H9 (cell line): ENCODE measurements at regions not wholly inside any gene's neighbourhood (a gene's known extent, or its start where the extent isn't known, plus 50 kb on each side); places are given as distances from the start of the nearest gene placed in this dataset.

Experiments
- DNase-seq: peaks from one replicate; pipeline ENCODE4 v3.0.0-alpha.2; 2017
- H2AFZ ChIP-seq: one replicate; pipeline ENCODE4 v1.6.1; 2013; ENCODE audit warnings: mild to moderate bottlenecking, low read length, control low read depth, moderate library complexity
- H2AK5ac ChIP-seq: 2 replicates; pipeline ENCODE4 v1.6.1; 2013; ENCODE audit warnings: low read length, control low read depth, mixed read lengths; ENCODE audit not compliant: insufficient read length
- H2BK120ac ChIP-seq: one replicate; pipeline ENCODE4 v1.6.1; 2013; ENCODE audit warnings: low read depth, mild to moderate bottlenecking, low read length, control low read depth, inconsistent platforms; ENCODE audit not compliant: poor library complexity, severe bottlenecking
- H2BK12ac ChIP-seq: 2 replicates; pipeline ENCODE4 v1.6.1; 2013; ENCODE audit warnings: low read length, control low read depth, mixed read lengths, low read depth; ENCODE audit not compliant: insufficient read length
- H2BK15ac ChIP-seq: 2 replicates; pipeline ENCODE4 v1.6.1; 2013; ENCODE audit warnings: low read depth, low read length, control low read depth
- H2BK20ac ChIP-seq: one replicate; pipeline ENCODE4 v1.6.1; 2013; ENCODE audit warnings: low read depth, mild to moderate bottlenecking, low read length, control low read depth, inconsistent platforms; ENCODE audit not compliant: poor library complexity, severe bottlenecking
- H2BK5ac ChIP-seq: 2 replicates; pipeline ENCODE4 v1.6.1; 2013; ENCODE audit warnings: low read length, control low read depth, mixed read lengths; ENCODE audit not compliant: insufficient read length
- H3K14ac ChIP-seq: 2 replicates; pipeline ENCODE4 v1.6.1; 2013; ENCODE audit warnings: low read length, control low read depth; ENCODE audit not compliant: insufficient read depth
- H3K18ac ChIP-seq: 2 replicates; pipeline ENCODE4 v1.6.1; 2013; ENCODE audit warnings: low read depth, mild to moderate bottlenecking, mixed read lengths, low read length, control low read depth; ENCODE audit not compliant: insufficient read length
- H3K23ac ChIP-seq: 2 replicates; pipeline ENCODE4 v1.6.1; 2013; ENCODE audit warnings: low read length, control low read depth, mixed read lengths, low read depth; ENCODE audit not compliant: insufficient read length
- H3K23me2 ChIP-seq: 2 replicates; pipeline ENCODE4 v1.6.1; 2013; ENCODE audit warnings: low read depth, mild to moderate bottlenecking, mixed read lengths, low read length, control low read depth; ENCODE audit not compliant: insufficient read length, poor library complexity, severe bottlenecking
- H3K27ac ChIP-seq: 2 replicates; pipeline ENCODE4 v1.5.1; 2013; ENCODE audit warnings: low read length, control low read depth, mixed read lengths, low read depth; ENCODE audit not compliant: insufficient read length
- H3K27me3 ChIP-seq: 2 replicates; pipeline ENCODE4 v1.6.1; 2013; ENCODE audit warnings: low read length, control low read depth, inconsistent platforms; ENCODE audit not compliant: insufficient read depth
- H3K4ac ChIP-seq: 2 replicates; pipeline ENCODE4 v1.6.1; 2013; ENCODE audit warnings: low read depth, mild to moderate bottlenecking, control low read depth, inconsistent platforms, low read length, moderate library complexity
- H3K4me1 ChIP-seq: 2 replicates; pipeline ENCODE4 v1.6.1; 2013; ENCODE audit warnings: low read length, control low read depth, inconsistent platforms; ENCODE audit not compliant: insufficient read depth
- H3K4me2 ChIP-seq: 2 replicates; pipeline ENCODE4 v1.6.1; 2013; ENCODE audit warnings: low read length, control low read depth, mixed read lengths; ENCODE audit not compliant: insufficient read length, insufficient read depth
- H3K56ac ChIP-seq: 2 replicates; pipeline ENCODE4 v1.6.1; 2013; ENCODE audit warnings: low read depth, mild to moderate bottlenecking, mixed read lengths, low read length, control low read depth; ENCODE audit not compliant: insufficient read length
- H3K79me1 ChIP-seq: 2 replicates; pipeline ENCODE4 v1.6.1; 2013; ENCODE audit warnings: low read depth, mild to moderate bottlenecking, moderate library complexity, low read length, control low read depth, inconsistent platforms; ENCODE audit not compliant: insufficient read depth, poor library complexity, severe bottlenecking
- H3K79me2 ChIP-seq: 2 replicates; pipeline ENCODE4 v1.6.1; 2013; ENCODE audit warnings: low read length, control low read depth, inconsistent platforms; ENCODE audit not compliant: insufficient read depth
- H3K9ac ChIP-seq: 2 replicates; pipeline ENCODE4 v1.6.1; 2013; ENCODE audit warnings: low read length, control low read depth, mixed read lengths; ENCODE audit not compliant: insufficient read length; ENCODE audit errors: extremely low read depth
- H3K9me3 ChIP-seq: one replicate; pipeline ENCODE4 v1.6.1; 2013; ENCODE audit warnings: low read depth, low read length, inconsistent platforms; ENCODE audit not compliant: control insufficient read depth
- H3T11ph ChIP-seq: one replicate; pipeline ENCODE4 v1.6.1; 2013; ENCODE audit warnings: mild to moderate bottlenecking, low read length, control low read depth, inconsistent platforms
- H4K20me1 ChIP-seq: one replicate; pipeline ENCODE4 v1.6.1; 2013; ENCODE audit not compliant: control insufficient read depth, insufficient read length, insufficient read depth
- H4K5ac ChIP-seq: 2 replicates; pipeline ENCODE4 v1.6.1; 2013; ENCODE audit warnings: low read depth, mild to moderate bottlenecking, mixed read lengths, low read length, control low read depth; ENCODE audit not compliant: insufficient read length
- H4K8ac ChIP-seq: replicated peaks from 2 replicates; pipeline ENCODE4 v1.6.1; 2013; ENCODE audit warnings: low read length, control low read depth, mixed read lengths, low read depth; ENCODE audit not compliant: insufficient read length
- H4K91ac ChIP-seq: 2 replicates; pipeline ENCODE4 v1.6.1; 2013; ENCODE audit warnings: low read depth, mild to moderate bottlenecking, moderate library complexity, mixed read lengths, low read length, control low read depth; ENCODE audit not compliant: insufficient read length
- H3K27ac Mint-ChIP-seq, 3 experiments: 2 replicates in 2 of 3; 3 replicates in 1 of 3; pipeline ENCODE4 v1.8.0; 2020 to 2021; ENCODE audit warnings: mixed read lengths in 3 of 3, mild to moderate bottlenecking in 1 of 3, moderate library complexity in 1 of 3
- H3K27me3 Mint-ChIP-seq: 2 replicates; pipeline ENCODE4 v1.8.0; 2021; ENCODE audit warnings: low read depth, mild to moderate bottlenecking, moderate library complexity, mixed read lengths
- H3K36me3 Mint-ChIP-seq, 3 experiments: 2 replicates in 2 of 3; 3 replicates in 1 of 3; pipeline ENCODE4 v1.8.0; 2020 to 2021; ENCODE audit warnings: low read depth in 3 of 3, mixed read lengths in 3 of 3; ENCODE audit not compliant: insufficient read depth in 1 of 3
- H3K4me1 Mint-ChIP-seq, 2 experiments: 2 replicates each; pipeline ENCODE4 v1.8.0; 2020; ENCODE audit warnings: mixed read lengths in 2 of 2
- H3K4me3 Mint-ChIP-seq, 2 experiments: 2 replicates in 1 of 2; 3 replicates in 1 of 2; pipeline ENCODE4 v1.8.0; 2020 to 2021; ENCODE audit warnings: mild to moderate bottlenecking in 2 of 2, mixed read lengths in 2 of 2, moderate library complexity in 1 of 2
- H3K9me3 Mint-ChIP-seq, 2 experiments: 2 replicates in 1 of 2; 3 replicates in 1 of 2; pipeline ENCODE4 v1.8.0; 2020; ENCODE audit warnings: mild to moderate bottlenecking in 2 of 2, mixed read lengths in 2 of 2, moderate library complexity in 1 of 2
- WGBS: extraction: QIAGEN DNeasy Blood & Tissue Kit; methylation state at CpG from one replicate; pipeline ENCODE4 v1.1.7; 2013; ENCODE audit warnings: missing lambda C conversion rate, low lambda C conversion rate, mixed read lengths; ENCODE audit not compliant: insufficient read length; ENCODE audit errors: extremely low coverage; 5-methylcytosine and 5-hydroxymethylcytosine counted together
- TF ChIP-seq, protein P1 (sequence below): fragments of 200-600 bp; sonication (generic); conservative IDR thresholded peaks from 3 replicates; pipeline ENCODE4 v1.8.0; 2021; ENCODE audit warnings: antibody characterized with exemption, mild to moderate bottlenecking

DNA sequence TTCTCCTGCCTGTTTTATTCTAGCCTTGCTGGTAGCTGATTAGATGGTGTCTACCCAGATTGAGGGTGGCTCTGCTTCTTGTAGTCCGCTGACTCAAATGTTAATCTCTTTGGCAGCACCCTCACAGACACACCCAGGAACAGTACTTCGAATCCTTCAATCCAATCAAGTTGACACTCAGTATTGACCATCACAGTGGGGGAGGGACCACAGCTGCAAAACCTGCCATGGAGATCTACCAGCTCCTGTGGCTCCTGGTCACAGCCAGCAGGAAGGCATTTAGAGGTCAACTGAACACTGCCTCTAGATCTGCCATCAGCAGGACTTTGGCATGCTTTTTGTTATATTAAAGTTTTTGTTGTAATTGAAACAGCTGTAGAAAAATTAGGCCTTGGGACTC lies 146.9 kb downstream of the RWDD3 start:
- Histone ChIP-seq H2BK12ac (no peak overlapping the region), H3K27ac (no peak overlapping the region), H3K23ac (no peak overlapping the region), H3K18ac (no peak overlapping the region), H3K14ac (no peak overlapping the region), H2BK20ac (no peak overlapping the region), H4K5ac (no peak overlapping the region), H3K9ac (no peak overlapping the region), H2BK5ac (no peak overlapping the region), H3K27me3 (no peaks in the 10 kb centered on the region), H2AK5ac (no peak overlapping the region), H2BK120ac (no peak overlapping the region), H3K56ac (no peak overlapping the region), H4K91ac (no peak overlapping the region), H3K4ac (no peak overlapping the region), H3K4me1 (no peaks in the 10 kb centered on the region), H3K9me3 (no peaks in the 10 kb centered on the region), H3T11ph (no peak overlapping the region), H2AFZ (no peak overlapping the region), H3K79me1 (no peaks in the 10 kb centered on the region), H4K8ac (no peak overlapping the region), H3K79me2 (no peaks in the 10 kb centered on the region), H2BK15ac (no peak overlapping the region), H3K23me2 (no peaks in the 10 kb centered on the region), H3K4me2 (no peak overlapping the region), H4K20me1 (no peaks in the 10 kb centered on the region)
- TF ChIP-seq, protein P1, sequence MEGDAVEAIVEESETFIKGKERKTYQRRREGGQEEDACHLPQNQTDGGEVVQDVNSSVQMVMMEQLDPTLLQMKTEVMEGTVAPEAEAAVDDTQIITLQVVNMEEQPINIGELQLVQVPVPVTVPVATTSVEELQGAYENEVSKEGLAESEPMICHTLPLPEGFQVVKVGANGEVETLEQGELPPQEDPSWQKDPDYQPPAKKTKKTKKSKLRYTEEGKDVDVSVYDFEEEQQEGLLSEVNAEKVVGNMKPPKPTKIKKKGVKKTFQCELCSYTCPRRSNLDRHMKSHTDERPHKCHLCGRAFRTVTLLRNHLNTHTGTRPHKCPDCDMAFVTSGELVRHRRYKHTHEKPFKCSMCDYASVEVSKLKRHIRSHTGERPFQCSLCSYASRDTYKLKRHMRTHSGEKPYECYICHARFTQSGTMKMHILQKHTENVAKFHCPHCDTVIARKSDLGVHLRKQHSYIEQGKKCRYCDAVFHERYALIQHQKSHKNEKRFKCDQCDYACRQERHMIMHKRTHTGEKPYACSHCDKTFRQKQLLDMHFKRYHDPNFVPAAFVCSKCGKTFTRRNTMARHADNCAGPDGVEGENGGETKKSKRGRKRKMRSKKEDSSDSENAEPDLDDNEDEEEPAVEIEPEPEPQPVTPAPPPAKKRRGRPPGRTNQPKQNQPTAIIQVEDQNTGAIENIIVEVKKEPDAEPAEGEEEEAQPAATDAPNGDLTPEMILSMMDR, result no peak
- Mint-ChIP-seq H3K4me1 (peaks cover 2 to 5% of the 10 kb centered on the region in 2 experiments; a peak in 3 of 4 replicates), H3K4me3 (no peak overlapping the region), H3K27ac (no peak overlapping the region; a peak in 1 of 7 replicates), H3K27me3 (no peaks in the 10 kb centered on the region), H3K9me3 (no peaks in the 10 kb centered on the region), H3K36me3 (no peaks in the 10 kb centered on the region)
- no CpG with 5 or more reads among the region's 2 CpGs for WGBS
- no peak for DNase-seq
